PC-3 (cell line): ENCODE measurements at regions not wholly inside any gene's neighbourhood (a gene's known extent, or its start where the extent isn't known, plus 50 kb on each side); places are given as distances from the start of the nearest gene placed in this dataset.

Experiments
- EZH2 ChIP-seq: fragments of 300-600 bp; sonication (generic); IDR thresholded peaks from one replicate; pipeline ENCODE4 v1.6.1; 2017; ENCODE audit warnings: antibody characterized with exemption, mild to moderate bottlenecking, low read length; ENCODE audit not compliant: unreplicated experiment
- EZH2phosphoT487 ChIP-seq: fragments of 300-600 bp; sonication (generic); IDR thresholded peaks from 2 replicates; pipeline ENCODE4 v1.6.1; 2018; ENCODE audit warnings: mild to moderate bottlenecking, antibody characterized with exemption, low read length, borderline replicate concordance
- TF ChIP-seq, protein P1 (sequence below): fragments of 300-600 bp; sonication (generic); conservative IDR thresholded peaks from 2 replicates; pipeline ENCODE4 v1.5.1; 2017; ENCODE audit warnings: antibody characterized with exemption, low read depth, mild to moderate bottlenecking, low read length

DNA sequence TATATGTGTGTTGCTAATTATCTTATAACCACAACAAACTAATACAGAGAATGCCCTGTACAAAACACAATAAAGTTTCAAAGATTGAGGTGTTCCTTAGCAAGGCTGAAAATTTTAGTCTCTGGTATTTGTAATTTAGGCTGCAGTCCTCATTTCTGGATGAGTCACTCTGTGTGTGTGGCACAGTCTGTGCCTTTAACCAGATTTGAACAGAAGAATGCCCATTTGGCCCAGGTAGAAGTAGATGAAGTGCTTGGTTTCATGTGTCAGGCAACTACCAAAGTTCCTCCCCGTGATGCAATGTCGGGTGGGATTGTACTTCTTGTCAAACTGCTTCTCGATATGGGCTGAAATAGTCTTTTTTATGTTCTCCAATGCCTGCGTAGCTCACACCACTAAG is 91.6 kb upstream of the H2AZ1 start:
- TF ChIP-seq, protein P1, sequence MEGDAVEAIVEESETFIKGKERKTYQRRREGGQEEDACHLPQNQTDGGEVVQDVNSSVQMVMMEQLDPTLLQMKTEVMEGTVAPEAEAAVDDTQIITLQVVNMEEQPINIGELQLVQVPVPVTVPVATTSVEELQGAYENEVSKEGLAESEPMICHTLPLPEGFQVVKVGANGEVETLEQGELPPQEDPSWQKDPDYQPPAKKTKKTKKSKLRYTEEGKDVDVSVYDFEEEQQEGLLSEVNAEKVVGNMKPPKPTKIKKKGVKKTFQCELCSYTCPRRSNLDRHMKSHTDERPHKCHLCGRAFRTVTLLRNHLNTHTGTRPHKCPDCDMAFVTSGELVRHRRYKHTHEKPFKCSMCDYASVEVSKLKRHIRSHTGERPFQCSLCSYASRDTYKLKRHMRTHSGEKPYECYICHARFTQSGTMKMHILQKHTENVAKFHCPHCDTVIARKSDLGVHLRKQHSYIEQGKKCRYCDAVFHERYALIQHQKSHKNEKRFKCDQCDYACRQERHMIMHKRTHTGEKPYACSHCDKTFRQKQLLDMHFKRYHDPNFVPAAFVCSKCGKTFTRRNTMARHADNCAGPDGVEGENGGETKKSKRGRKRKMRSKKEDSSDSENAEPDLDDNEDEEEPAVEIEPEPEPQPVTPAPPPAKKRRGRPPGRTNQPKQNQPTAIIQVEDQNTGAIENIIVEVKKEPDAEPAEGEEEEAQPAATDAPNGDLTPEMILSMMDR = no peak
- TF ChIP-seq EZH2phosphoT487 (no peak), EZH2 (no peak)
